Fibroblast of the conjunctiva (primary cell): ENCODE measurements at regions not wholly inside any gene's neighbourhood (a gene's known extent, or its start where the extent isn't known, plus 50 kb on each side); places are given as distances from the start of the nearest gene placed in this dataset.
A peak's percentile ranks its signal among the peaks of the same experiment; 100 is the strongest.

Experiments
- DNase-seq: peaks from one replicate; pipeline ENCODE4 v3.0.0-alpha.2; 2010; ENCODE audit warnings: low read depth

DNA sequence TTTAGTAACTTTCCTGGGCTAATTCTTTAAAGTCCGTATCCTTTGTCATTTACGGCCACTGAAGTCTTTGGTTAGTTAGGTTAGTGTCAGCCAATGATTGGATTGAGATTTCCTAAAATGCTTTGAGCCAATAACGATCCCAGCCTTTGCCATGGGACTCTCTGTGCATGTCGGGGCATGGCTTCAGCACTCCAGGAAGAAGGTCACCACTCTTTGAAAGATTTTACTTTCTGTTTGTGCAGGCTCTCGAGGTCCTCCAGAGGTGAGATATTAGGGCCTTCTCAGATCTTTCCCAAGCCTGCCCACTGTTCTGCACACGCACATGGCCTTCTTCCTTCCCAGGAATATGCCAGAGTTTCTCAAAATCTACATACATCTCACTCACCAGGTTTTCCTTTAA, 153.7 kb upstream of the ARGLU1 start:
- DNase-seq, result no peak

GRCh38 chr13:106714271-106714982, 146.5 kb upstream of the ARGLU1 start:
- DNase-seq, result no peak

DNA sequence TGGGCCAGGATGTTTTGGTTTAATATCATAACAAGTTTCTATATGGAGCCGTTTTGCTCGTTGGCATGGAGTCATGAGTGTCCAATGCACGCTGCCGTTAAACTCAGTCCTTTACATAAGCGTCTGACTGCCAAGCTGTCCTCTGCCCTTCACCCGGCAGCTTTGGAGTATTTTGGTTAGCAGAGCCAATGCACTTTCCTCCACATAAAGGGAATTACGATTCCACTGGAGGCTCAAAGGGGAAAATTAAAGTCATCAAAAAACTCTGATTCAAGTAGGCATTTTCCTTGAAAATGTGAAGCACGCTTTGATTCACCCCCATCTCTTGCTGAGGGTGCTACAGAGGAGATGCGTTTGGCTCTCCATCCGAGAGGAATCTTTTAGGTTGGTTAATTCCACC, 144.4 kb upstream of the ARGLU1 start:
- DNase-seq, result no peak

DNA sequence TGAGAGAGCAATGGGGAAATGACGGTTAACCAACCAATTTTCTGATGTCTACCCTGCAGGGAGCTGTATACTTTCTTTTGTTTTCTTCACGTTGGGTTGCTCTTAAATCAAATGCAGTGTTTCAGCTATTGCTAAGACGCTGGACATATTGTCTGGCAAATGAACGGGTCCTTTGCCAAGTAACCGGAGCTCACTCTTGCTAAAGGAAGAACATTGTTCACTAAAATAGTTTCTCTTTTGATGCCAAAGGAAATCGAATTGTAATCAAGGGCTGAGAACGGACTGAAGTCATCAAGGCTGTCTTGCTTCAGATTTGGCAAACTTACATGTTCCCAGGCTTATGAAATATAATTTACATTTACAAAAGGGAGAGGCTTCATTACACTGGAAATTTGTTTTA, 142.3 kb upstream of the ARGLU1 start:
- DNase-seq, result peak; percentile 16

GRCh38 chr13:106709522-106709921, 141.6 kb upstream of the ARGLU1 start:
- DNase-seq, result peak; percentile 16

GRCh38 chr13:106702505-106702904, 134.6 kb upstream of the ARGLU1 start:
- no peak for DNase-seq

DNA sequence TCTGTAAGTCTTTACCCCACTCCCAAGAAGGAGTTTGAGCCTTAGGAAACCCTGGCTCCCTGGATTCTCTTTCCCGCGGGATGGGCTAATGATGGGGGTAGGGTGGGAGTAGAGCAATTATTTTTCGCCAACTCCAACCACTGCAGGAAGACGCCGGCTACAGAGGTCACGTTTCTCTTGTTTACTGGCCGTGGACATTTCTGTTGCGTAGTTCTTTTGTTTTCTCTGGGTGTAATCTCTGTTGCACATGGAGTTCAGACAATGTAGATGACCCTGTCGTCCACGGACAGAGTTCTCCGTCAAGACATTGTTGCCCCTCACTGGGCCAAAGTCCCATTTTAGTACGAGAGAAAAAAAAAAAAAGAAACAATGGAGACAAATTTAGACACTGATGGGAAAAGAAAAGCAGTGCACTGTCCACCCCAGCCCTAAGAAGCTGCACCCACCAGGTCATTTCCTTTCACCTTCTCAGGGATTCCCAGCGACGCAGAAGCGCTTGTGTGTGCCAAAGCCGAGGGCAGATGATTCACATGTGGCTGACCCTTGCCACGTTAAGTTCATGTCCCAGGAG, 133.9 kb upstream of the ARGLU1 start:
- no peak for DNase-seq

GRCh38 chr13:106700439-106700838, 132.5 kb upstream of the ARGLU1 start:
- DNase-seq, result no peak

DNA sequence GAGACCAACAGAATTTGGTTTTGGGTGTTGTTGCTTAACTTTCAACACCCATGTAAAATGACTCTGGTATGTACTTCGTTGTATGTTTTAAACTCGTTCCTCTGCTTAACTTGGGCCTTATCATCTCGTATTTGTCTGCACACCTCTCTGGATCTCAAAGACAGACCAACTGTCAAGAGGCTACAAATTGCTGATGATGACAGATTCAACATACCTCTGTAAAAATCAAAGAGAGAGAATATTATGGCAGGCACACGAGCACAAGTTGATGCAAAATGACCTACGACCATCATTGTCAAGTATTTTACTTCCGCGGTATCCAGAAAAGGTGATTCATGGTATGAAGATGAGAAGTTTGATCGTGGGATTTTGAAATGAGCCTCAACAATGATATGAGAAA, 132.1 kb upstream of the ARGLU1 start:
- DNase-seq, result no peak

- no peak for DNase-seq
These were observed 131.4 kb upstream of the ARGLU1 start for GRCh38 chr13:106699311-106699710.

GRCh38 chr13:106696719-106697118, 128.8 kb upstream of the ARGLU1 start:
- DNase-seq, result no peak

DNA sequence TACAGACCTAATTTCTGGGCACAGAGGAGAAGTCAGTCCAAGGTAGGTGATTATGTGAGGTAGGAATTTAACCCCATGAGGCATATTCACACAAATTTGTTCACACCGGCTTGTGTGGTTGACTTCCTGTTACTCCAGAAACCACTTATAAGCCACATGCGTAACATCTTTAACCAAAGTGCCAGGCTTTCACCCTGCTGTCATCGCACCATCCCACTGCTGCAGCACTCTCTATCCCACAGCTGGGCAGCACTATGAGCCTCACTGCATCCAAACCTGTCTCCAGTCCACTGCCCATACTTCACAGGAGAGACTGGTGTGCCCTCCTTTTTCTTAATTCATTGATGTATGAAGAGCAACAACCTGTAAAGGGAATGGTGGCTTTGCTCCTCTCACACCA, 128.2 kb upstream of the ARGLU1 start:
- no peak for DNase-seq

DNA sequence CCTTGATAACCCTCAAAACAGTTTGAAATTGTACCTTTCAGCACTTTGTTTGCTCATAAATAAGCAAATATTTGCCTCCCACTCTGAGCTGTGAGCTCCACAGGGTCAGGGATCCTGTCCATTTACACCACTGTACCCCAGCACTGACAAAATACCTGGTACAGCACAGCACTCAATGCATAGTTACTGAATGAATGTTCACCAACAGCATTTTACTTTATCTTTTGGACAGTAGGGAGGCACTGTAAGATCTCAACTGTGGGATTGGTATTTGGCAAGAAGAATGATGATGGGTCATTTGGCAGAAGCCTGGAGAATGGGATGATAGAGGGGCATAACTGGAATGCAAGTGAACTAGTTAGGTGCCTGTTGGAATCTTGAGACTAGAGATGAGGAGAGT, 127.2 kb upstream of the ARGLU1 start:
- no peak for DNase-seq

DNA sequence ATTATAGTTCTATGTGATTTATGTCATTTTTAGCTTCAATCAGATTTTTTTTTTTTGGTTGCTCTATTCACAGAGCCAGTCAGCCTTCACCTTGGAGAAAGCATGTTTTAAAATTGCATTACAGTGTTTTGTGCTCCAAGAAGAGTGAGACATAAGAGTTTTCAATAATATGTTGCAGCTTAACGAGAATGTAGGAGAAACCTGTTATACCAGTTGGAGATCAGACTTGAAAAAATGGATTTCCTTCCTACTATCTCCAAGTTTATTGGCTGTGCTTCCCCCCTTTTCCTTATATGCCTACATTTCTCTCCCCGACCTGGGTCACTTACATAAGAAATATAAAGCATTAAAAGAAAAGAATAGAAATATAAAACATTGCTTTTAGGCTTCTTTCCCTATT, 123.9 kb upstream of the ARGLU1 start:
- DNase-seq, result no peak

DNA sequence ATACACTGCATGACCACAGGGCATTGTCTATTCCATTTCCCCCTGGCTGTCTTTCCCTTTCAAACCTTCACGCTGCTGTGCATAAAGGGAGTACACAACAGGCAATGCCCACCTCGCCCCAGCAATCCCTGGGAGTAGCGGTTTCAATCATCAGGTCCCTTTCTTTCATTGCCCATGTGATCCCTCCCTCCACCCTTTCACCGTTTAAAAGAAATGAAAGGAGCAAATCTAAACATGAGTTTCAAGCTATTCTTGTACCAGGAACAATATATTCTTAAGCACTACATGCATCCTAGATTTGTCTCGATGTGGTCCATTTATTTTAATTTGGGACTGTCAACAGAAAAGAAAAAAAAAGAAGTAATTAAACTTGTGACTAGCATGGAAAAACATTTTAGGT, 123.4 kb upstream of the ARGLU1 start:
- DNase-seq, result no peak

- DNase-seq, result no peak
These were observed 122.8 kb upstream of the ARGLU1 start for GRCh38 chr13:106690779-106691178.

DNA sequence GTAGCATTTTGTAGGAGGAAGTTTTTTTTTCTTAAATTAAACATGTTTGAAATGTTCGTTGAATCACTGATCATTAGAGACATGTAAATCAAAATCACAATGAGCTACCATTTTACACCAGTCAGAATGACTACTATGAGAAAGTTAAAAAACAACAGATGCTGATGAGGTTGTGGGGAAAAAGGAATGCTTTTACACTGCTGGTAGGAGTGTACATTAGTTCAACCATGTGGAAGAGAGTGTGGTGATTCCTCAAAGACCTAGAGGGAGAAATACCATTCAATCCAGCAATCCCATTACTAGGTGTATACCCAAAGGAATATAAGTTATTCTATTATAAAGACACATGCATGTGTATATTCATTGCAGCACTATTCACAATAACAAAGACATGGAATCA, 122.0 kb upstream of the ARGLU1 start:
- DNase-seq, result no peak

DNA sequence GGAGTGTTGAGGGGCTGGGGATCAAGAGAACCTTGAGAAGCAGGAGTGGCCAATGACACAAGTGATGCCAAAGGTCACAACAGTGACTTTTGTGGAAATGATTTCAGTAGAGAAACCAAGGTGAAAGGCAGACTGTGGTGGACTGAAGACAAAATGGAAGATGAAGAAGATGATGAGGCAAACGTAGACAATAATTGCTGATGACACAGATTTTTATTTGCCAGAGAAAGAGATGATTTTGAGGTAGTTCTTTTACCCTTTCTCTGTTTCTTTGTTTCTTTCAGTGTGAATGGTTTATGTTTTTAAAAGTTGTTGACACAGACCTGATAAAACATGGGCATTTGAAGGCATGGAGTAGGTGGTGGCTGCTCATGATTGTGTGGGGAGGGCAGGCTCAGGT, 121.0 kb upstream of the ARGLU1 start:
- DNase-seq, result no peak

DNA sequence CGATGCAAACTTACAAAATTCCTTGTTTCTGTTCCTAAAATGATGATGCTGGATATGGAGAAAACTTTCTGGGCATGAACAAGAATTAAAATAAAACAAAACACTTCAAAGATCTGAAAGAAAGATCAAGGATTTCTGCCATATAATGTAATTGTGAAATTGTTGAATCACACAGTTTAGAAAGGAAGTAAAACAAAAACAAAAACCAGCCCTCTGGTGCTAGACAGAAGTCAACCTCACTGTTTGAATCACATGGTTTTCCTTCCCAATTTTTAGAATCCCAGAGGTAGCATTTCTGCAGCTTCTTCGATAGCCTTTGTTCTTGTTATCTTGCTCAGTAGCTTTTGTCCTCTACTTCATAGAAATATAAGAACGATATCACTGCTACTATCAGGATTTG, 118.2 kb upstream of the ARGLU1 start:
- no peak for DNase-seq

DNA sequence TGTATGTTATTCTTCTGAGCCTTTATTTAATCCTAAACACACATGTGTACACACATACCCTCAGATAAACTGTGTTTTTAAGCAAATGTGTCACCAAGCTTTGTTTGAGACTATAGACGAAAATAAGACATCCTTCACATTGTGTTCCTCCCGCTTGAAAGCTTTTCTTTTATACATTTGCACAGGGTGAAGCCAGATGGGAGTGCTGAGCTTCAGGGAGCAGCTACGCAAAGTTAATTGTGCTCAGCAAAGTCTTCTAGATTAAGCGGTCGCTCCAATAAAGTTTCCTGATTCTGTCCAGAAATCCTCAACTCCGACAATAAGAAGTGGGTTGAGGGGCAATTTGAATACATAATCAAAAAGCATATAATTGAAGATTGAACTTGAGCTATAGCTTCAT, 117.2 kb upstream of the ARGLU1 start:
- DNase-seq, result no peak

DNA sequence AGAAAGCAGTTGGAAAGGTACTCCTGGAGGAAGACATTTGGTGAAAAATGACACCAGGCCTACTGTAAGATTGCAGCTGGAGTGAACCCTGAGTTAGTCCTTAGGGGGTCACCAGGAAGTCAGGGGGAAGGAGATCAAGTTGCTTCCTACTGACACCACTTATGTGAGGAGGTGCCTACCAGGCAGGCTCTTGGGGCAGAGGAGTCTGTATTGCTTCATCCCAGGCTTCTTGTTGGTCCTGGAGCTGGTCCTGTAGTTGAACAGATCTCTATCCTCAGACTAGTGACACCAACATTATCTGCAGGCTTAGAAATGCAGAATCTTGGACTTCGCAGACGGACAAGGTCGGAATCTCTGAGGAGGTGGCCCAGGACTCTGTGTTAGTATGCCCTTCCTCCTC, 116.0 kb upstream of the ARGLU1 start:
- DNase-seq, result no peak

DNA sequence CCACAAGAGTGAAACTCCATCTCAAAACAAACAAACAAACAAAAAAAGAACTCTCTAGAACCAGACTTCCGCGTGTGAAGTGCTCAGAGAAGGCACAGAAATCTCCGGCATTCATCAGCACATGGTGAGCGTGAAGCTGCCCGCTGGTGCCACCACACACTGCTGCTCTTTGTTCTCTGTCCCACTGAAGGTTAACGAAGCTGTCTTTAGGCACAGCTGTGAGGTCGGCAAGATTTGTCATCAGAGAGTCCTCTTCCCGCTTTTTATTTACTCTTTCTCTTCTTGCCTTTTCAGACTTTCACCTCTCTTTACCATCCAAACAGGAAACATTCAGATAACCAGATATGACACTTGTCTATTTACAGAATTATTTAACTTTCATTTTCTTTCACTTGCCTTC, 115.2 kb upstream of the ARGLU1 start:
- DNase-seq, result no peak

- DNase-seq, result no peak
These were observed 114.1 kb upstream of the ARGLU1 start for GRCh38 chr13:106681997-106682396.

- DNase-seq, result no peak
These were observed 113.6 kb upstream of the ARGLU1 start for GRCh38 chr13:106681536-106681935.
